OCI-M1 (cell line): ENCODE measurements at regions not wholly inside any gene's neighbourhood (a gene's known extent, or its start where the extent isn't known, plus 50 kb on each side); places are given as distances from the start of the nearest gene placed in this dataset.

Source experiments
- DNase-seq: peaks from one replicate; lab custom pipeline; 2025; lab: John Stamatoyannopoulos, UW

DNA sequence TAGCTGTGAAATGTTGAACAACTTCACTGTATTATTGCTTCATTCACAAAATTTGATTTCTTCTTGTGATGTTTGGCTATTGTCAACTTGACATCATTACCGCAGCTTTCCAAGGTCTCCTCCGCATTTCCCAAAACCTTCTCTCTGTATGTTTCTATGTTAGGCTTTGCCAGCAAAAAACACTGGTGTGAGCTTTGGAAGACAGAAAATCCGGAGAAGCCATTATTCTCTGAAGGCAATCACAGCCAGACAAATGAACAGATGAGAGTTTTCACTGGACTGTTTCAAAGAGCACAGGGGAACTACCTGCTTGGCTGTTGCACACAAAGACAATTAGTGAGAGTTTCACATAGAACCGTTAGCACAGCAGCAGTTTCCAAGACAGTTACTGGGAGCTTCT is 609.6 kb downstream of the BRINP3 start:
- no peak for DNase-seq

DNA sequence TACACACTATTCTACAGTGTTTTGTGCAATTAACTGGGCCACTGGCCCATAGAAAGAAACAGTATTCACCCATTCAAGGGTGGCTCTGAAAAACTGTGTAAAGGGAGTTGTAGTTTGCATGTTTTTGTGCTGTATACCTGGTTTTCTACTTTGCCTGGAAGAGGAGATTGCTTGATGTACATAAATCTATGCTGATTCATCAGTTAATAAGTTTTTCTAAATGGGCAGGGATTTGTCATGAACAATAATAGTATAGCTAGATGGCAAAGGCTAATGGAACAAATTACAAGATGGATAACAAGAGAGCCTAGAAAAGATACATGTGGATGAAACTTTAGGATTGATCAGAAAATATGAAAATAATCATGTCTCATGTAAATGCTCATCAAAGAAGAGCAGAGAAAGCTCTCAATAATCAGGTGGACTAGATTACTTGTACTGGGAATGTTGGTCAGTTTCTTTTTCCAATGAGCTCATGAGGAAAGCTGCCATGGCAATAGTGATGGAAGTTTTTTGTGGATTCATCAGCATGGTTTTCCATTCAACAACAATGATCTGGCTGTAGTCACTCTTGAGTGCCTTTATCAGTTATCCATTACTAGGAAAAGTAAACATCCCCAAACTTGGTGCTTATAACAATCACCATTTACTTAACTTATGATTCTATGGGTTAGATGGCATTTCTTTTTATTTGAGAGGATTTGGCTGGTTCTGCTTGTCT is 602.8 kb downstream of the BRINP3 start:
- no peak for DNase-seq

DNA sequence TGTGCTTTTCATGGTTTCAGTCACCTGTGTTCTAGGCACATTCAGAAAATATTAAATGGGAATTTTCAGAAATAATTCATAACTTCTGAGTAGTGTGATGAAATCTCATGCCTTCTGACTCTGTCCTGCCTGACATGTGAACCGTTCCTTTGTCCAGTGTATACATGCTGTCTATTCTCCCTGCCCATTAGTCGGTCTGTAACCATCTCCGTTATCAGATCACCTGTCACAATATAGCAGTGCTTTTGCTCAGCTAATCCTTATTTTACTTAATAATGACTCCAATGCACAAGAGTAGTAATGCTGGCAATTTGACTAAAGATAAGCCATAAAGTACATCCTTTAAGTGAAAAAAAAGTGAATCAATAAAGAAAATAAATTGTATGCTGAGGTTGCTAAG is 597.5 kb downstream of the BRINP3 start:
- DNase-seq = no peak

DNA sequence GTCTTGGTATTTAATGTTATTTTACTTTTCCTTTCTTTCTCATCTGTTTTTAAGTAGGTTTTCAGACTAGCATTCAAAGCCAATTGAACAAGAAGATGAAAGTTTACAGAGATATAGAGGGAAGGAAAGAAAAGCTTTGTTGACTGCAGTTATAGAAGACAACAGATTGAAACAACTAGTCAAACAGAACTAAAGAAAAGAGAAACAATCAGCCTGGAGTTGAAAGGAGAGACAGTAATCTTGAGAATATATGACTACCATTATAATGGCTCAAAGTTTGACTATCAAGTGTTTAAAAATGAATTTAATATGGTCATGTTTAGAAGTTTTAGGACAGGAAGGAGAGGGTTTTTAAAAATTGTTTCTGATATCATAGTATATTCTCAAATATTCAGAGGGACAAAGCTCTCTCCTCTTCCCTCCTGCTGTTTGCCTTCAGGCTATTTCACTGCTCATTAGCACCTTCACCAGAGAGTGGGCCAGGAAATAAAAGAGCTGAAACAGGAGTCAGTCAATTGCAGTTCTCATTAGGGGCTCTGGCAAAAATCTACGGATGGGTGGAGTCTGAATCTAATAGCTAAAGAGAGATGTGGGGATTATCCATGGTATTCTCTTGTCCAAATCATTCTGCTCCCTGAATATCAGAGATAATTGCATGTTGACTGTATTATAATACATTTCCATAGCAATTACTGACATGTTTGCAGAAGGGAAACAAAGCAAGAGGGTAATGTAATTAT is 577.8 kb downstream of the BRINP3 start:
- no peak for DNase-seq

DNA sequence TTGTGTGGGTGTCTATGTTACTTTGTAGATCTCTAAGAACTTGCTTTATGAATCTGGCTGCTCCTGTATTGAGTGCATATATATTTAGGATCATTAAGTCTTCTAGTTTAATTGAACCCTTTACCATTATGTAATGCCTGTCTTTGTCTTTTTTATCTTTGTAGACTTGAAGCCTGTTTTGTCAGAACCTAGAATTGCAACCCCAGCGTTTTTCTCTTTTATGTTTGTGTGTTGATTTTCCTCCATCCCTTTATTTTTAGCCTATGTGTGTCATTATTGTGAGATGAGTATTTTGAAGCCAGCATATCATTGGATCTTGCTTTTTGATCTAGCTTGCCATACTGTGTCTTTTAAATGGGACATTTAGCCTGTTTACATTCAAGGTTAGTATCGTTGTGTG is 573.2 kb downstream of the BRINP3 start:
- no peak for DNase-seq

DNA sequence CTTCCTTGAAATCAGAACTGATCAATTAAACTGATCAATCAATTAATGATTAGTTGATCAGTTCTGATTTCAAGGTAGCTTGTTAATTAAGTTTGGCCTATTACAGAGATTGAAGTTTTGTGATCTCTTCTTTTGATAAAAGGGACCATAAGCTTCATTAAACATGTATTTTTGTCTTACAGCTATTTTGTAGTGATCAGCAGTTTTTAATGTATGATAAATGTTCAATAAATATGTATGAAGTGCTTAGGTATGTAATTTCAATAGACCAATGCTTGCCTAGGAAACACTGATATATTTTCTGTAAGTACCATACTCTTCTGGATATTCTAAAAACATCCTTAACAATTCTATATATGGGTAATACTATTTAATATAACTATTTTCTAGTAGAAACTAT is 569.6 kb downstream of the BRINP3 start:
- DNase-seq = no peak

DNA sequence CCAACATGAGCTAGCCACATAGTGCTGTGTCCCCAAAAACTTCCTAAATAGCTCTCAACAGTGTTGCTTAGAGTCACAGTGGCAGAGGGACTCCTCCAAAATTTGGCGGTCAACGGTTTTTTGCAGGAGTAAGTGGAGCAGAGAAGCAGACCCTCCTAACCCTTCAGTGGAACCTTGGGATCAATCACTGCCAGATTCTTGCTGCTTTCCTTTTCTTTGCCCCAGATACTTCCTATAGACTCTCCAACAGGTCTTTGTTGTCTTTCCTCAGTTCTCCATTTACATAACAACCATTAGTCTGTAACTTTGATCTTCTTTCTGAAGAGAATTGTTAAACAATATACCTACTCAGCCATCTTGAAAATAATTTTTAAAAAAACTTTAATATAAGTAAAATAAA is 556.1 kb downstream of the BRINP3 start:
- DNase-seq = no peak

DNA sequence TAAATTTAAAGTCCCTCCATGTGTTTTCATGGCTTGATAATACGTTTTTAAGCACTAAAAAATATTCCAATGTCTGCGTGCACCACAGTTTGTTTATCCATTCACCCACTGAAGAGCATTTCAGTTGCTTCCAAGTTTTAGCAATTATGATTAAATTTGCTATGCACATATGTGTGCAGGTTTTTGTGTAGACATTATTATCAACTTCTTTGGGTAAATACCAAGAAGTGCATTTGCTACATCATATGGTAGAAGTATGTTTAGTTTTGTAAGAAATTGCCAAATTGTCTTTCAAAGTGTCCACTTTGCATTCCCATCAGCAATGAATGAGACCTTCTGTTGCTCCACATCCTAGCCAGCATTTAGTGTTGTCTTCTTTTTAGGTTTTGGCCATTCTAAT is 550.0 kb downstream of the BRINP3 start:
- DNase-seq = no peak

DNA sequence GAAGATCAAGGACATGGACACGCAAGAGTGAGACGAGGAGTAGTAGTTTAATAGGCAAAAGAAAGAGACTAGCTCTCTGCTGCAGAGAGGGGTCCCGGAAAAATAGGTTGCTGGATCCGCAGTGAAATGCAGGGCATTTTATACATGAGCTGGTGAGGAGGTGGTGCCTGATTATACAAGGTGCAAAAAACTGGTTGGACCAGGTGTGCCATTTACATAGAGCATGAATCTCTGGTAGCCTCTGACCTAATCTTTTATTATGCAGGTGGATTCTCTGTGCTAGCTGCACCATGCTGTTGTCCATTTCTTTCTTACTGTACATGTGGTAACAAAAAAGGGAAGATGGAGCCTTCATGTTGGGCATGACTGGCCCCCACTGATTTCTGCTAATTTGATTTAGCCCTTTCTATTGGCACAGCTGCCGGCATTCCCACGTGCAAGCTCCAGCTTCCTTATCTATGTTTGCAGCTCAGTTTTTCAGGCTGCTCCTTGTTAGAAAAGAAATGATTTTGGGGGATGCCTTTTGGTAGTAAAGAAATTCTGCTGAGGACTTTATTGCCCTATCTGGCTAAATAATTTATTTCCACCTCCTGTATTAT is 548.1 kb downstream of the BRINP3 start:
- DNase-seq = no peak

DNA sequence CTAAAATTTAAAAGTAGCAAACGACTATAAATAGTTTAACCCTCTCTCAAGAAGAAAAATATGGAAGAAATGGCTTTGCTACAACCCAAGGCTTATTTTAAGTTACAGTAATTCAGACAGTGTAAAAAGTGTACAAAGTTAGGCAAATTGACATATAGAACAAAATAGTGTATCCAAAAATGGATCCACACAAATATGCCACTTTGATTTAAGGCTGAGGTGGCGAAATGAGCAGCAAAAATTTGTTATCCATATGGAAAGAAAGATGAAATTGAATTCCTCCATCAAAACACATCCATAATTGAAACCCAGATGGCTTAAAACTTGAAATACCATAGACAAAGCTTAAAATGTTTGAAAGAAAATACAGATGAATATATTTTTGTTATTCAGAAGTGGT is 540.8 kb downstream of the BRINP3 start:
- no peak for DNase-seq

DNA sequence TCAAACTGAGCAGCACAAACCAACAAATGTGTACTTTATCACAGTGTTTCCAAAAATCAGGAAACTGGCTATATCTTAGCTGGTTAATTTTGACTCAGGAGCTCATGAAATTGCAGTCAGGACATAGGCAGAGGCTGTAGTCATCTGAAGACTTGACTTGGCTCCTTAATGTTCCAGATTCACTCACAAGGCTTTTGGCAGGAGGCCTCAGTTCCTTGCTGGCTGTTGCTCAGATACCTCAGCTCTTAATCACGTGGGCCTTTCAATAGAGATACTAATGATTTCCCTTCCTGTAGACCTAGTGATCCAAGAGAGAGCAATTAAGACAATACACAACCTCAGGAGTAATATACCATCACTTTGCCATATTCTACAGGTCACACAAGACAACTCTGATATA is 537.7 kb downstream of the BRINP3 start:
- DNase-seq = no peak

DNA sequence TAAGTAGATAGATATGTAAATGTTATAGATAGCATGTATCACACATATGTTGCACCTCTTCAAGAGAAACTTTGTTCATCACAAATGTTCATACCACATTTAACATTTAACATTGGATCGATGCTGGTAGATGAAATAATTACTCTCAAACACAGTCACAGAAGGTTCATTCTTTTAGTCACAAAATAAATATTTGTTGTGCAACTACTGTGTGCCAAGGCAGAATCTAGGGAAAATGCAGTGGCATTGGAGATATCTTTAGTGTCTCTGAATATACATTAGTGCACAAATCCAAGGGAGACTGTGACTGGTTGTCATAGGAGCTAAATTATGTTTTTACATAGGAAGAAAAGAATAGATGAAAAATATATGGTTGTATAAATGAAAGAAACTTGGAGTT is 535.7 kb downstream of the BRINP3 start:
- DNase-seq = no peak

DNA sequence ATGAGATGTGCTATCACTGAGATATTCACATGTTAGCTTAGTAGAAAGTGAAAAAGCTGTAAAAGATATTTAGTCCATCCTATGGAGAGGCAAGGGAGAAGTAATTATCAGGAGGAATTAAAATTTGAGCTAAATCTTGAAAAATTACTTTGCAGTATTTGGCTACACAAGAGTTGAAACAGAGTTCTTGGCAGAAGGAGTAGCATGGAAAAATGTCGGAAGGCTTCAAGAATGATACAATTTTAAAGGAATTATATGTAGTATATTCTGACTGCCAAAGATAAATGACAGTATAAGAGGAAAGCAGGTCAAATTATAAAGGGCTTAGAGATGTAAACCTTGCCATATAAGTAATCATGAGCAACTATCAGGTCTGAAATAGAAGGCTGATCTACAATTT is 518.9 kb downstream of the BRINP3 start:
- no peak for DNase-seq

DNA sequence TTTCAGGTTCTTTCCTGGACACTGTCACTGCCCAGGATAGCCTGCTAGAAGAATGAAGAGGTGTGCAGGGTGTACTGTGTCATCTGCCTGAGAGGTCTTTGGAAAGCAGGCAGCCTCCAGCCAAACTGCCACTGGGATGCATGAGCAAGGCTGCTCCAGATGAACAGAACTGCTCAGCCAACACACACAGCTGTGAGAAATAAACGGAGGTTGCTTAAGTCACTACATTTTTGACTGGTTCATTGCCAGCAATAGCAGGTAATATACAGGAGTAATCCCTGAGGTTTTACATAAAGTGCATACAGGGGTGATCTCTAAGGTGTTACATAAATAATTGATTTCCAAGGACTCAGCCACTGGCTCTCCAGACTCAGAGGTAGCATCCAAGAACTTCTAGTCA is 516.9 kb downstream of the BRINP3 start:
- DNase-seq = no peak

DNA sequence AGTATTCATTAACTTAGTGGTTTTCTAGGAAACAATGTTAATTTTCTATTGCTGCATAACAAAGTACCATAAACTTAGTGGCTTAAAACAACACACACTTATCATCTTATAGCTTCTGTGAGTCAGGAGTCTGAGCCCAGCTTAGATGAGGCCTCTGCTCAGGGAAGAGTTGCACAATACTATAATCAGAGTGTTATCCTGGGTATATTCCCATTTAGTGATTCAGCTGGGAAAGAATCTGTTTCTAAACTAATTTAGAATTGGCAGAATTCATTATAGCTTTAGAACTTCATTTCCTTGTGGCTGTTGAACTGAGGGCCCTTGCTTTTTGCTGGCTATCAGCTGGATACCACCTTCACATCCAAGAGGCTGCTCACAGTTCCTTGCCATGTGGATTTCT is 515.5 kb downstream of the BRINP3 start:
- DNase-seq = peak; percentile 21

DNA sequence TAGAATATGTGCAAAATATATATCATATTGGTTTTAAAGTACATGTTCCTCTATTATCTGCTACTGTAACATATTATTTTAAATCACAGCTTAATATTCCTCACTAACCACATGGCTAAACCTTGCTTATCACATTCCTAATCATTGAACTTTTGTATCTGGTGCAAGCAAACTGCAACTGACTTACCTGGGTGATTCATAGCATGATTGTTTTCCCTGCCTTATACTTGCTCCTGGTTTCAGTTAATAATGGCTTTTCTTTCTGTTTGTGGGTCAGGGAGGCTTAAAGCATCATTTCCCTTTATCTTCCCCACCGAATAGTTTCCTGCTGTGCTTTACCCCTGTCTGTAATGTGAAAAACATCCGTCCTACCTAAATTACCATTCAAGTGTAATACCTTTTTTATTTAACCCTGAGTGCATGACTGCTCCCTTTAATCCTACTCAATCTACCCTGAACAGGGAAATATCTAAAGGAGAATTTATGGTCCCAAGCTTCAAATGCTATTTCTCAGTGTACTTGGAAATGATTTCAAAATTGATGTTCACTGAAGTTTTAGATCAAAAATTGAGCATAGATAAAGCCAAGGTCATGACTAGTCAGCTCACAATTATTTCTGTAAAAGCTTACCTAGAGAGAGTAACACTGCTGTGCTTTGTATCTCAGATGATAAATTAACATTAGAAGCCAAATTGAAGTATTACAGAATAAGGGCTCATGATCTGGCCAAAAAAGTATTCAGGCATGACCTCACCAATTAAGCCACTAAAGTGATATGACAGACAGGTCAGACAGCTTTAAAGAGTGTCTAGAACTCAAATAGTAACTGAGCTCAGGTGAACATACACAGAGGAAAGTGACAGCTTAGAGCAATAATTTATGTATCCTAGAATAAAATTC is 507.1 kb downstream of the BRINP3 start:
- DNase-seq = no peak

DNA sequence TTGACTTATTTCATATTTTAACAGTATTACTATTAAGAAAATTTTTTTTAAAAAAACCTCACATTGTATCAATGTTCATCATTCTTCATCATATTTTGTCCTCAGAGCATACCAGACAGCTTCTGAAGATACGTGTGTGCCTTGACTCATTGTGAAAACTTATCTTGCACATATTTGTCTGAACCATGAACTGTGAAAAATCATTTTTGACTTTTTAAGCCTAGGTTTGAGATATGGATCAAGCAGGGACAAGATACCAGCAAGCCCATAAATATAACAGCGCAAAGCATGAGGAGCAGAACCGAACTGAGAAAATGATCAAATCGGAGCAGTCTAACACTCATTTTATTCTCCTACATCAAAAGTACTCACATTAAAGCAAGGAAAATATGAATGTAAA is 506.0 kb downstream of the BRINP3 start:
- DNase-seq = no peak

DNA sequence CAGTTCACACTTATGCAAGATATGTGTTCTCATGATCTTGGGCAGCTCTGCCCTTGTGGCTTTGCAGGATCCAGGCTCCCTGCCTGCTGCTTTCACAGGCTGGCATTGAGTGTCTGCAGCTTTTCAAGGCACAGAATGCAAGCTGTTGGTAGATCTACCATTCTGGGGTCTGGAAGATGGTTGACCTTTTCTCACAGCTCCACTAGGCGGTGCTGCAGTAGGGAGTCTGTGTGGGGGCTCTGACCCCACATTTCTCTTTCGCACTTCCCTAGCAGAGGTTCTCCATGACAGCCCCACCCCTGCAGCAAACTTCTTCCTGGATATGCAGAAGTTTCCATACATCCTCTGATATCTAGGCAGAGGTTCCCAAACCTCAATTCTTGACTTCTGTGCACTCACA is 500.5 kb downstream of the BRINP3 start:
- no peak for DNase-seq

DNA sequence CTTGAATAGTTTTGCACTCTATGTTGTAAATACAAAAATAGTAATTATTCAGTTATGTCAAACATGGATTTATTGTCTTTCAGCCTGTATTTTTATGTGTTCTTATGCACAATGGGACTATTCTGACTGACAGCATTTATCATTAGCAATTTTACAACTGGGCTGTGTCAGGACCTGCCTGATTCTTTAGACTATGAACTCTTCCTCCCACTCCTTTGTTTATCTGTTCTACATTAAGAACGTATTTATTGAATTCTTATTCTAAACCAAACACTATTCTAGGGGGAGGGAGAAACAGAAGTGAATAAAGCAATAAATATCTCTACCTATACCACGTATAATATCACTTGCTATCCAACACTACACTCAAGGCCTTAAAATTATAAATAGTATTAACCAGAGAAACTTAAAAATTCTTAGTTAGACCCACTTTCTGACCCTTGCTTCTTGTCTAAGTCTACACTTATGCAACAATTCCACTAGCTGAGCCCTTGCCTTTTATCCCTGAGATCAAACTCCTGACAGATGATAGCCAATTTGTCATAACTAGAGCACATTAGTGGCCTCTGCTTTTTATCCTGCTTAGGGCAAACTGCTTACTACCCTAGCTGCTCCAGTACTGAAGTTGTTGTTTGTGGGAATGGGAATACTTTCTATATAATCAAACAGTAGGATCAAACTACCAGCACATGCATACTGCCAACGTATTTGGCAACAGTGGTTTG is 494.3 kb downstream of the BRINP3 start:
- DNase-seq = no peak

DNA sequence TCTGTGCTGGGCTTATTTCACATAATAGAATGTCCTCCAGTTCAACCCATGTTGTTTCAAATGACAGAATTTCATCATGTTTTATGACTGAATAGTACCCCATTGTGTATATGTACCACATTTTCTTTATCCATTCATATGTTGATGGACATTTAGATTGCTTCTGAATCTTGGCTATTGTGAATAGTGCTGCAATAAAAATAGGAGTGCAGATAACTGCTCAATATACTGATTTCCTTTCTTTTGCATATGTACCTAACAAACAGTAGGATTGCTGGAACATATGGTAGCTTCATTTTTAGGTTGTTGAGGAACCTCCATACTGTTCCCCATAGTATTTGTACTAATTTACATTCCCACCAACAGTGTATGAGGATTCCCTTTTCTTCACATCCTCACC is 491.1 kb downstream of the BRINP3 start:
- no peak for DNase-seq

DNA sequence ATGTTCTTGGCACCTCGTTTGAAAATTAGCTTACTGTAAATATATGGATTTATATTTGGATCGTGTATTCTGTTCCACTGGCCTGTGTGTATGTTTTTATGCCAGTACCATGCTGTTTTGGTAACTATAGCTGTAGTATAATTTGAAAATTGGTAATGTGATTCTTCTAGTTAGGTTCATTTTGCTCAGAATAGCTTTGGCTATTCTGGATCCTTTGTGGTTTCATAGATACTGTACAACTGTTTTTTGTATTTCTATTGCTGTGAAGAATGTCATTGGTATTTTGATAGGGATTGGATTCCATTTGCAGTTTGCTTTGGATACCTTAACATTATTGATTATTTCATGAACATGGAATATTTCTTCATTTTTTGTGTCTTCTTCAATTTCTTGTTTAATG is 490.2 kb downstream of the BRINP3 start:
- DNase-seq = no peak

DNA sequence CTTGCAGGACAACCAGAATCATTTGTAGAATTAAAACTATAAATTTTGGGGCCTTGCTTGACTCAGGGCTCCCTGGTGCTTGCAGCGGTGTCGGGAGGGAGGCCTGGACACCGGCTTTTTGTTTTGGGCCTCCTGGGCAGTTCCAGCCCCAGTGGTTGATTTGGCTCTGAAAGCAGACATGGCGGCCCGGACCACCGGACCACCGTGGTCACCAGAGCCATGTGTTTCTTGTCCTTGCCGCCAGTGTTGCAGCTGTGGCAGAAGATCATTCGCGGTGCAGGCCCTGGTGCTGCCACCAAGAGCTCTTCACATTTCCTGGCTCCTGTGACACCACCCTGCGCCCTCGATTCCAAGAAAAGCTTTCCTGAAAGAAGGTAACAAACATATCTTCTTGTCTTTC is 484.8 kb downstream of the BRINP3 start:
- DNase-seq = no peak
